ENCODE measurements at regions not wholly inside any gene's neighbourhood (a gene's known extent, or its start where the extent isn't known, plus 50 kb on each side); places are given as distances from the start of the nearest gene placed in this dataset.
"Not testable (repeated sequence)": the region's sequence is repeated elsewhere in the genome, so short reads cannot be mapped to it uniquely, and the experiment has no call there.

DNA sequence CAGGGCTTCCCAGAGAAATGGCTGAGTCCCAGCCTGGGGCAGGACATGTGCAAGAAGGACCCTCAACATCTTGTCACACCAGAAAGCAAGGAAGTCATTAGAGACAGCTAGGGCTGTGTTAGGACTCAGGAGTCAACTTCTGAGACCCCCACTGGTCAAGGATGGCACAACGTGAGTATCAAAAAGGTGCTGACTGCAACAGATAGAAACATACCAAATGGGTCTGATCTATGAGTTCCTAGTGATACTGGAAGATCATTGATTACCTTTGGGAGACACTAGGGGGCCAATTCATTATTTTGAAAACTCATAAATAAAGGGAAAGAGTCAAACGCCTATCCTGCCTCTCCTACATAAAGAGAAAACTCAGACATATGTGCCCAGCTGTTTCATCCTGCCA lies 73.5 kb upstream of the GJB6 start:
- ChIA-PET POLR2A (no interaction called here), CTCF (no interaction called here)
- DNase-seq (no peak), ATAC-seq (no peak)
- peaks cover 33% of the 10 kb centered on the region for H3K27me3 Mint-ChIP-seq (ENCODE audit: low read depth)
- H3K36me3 Mint-ChIP-seq (ENCODE audit: low read depth), result no peaks in the 10 kb centered on the region
- no peak overlapping the region for H3K27ac Mint-ChIP-seq
- H3K9me3 Mint-ChIP-seq (ENCODE audit: insufficient read depth), result peaks cover 16% of the 10 kb centered on the region
- peaks cover 2% of the 10 kb centered on the region for H3K4me1 Mint-ChIP-seq (ENCODE audit: low read depth)
- no peak overlapping the region for H3K4me3 Mint-ChIP-seq

DNA sequence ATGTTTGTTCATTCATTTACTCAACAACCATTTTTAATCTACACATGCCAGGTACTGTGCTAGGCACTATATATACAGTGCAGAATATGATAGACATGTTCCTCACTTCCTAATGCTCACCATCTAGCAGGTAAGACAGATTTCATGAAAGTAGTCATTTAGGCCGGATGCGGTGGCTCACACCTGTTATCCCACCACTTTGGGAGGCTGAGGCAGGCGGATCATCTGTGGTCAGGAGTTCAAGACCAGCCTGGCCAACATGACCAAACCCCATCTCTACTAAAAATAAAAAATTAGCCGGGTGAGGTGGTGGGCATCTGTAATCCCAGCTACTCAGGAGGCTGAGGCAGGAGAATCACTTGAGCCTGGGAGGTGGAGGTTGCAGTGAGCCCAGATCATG lies 71.9 kb upstream of the GJB6 start:
- peaks cover 38% of the 10 kb centered on the region for H3K27me3 Mint-ChIP-seq (ENCODE audit: low read depth)

DNA sequence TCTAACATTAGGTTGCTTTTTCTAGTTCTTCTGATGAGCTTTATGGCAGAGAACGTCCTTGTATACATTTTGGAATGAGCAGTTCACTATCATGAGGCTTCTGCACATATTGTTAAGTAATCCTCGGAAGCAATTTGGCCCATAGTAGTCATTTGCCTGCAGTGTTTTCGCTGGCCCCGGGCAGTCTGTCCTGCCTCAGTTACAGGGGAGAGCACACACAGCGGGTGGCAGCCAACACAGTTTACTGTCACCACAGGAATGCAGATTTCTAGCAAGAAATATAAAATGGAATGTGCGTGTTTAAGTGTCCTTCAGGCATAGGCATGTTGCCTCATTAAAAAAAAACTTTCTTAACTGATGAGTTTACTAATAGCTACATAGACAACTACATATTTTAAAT lies 71.5 kb upstream of the GJB6 start:
- H3K36me3 Mint-ChIP-seq (ENCODE audit: low read depth), result no peaks in the 10 kb centered on the region
- POLR2A ChIA-PET, result no interaction called here
- peaks cover 2% of the 10 kb centered on the region for H3K4me1 Mint-ChIP-seq (ENCODE audit: low read depth)
- H3K27ac Mint-ChIP-seq, result no peak overlapping the region
- ATAC-seq (no peak), DNase-seq (no peak)
- CTCF ChIA-PET, result no interaction called here
- peaks cover 11% of the 10 kb centered on the region for H3K9me3 Mint-ChIP-seq (ENCODE audit: insufficient read depth)
- H3K27me3 Mint-ChIP-seq (ENCODE audit: low read depth), result peaks cover 37% of the 10 kb centered on the region
- no peak overlapping the region for H3K4me3 Mint-ChIP-seq

More for the DNA sequence above, 71.9 kb upstream of the GJB6 start:
- CTCF ChIA-PET; H3K36me3 Mint-ChIP-seq (ENCODE audit: low read depth); DNase-seq; H3K27ac Mint-ChIP-seq; H3K4me3 Mint-ChIP-seq; H3K4me1 Mint-ChIP-seq (ENCODE audit: low read depth); POLR2A ChIA-PET; ATAC-seq: not testable (repeated sequence)
- H3K9me3 Mint-ChIP-seq (ENCODE audit: insufficient read depth), result peaks cover 15% of the 10 kb centered on the region

DNA sequence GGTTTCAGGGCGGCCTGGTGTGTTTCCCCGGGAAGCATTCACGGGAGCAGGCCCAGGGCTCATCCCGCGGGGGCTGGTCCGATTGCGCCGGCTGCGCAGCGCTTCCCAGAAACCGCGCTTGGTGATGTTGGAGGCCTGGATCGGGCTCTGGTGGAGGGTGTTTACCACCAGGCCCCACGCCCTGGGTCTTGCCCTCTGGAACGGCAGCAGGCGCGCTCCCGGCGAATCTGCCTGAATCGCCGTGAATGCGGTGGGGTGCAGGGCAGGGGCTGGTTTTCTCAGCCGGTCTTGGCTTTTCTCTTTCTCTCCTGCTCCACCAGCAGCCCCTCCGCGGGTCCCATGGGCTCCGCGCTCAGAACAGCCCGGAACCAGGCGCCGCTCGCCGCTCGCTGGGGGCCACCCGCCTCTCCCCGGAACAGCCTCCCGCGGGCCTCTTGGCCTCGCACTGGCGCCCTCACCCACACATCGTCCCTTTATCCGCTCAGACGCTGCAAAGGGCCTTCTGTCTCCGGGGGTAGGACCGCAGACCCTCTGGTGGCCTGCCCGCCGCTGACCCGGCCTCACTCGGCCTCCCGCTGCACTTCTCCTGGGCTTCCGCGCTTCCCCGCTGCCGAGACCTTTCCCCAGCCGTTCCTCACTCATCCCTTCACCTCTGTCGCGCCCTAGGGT lies 69.4 kb upstream of the GJB6 start:
- H3K4me3 Mint-ChIP-seq, result no peak overlapping the region
- peaks cover 32% of the 10 kb centered on the region for H3K27me3 Mint-ChIP-seq (ENCODE audit: low read depth)

DNA sequence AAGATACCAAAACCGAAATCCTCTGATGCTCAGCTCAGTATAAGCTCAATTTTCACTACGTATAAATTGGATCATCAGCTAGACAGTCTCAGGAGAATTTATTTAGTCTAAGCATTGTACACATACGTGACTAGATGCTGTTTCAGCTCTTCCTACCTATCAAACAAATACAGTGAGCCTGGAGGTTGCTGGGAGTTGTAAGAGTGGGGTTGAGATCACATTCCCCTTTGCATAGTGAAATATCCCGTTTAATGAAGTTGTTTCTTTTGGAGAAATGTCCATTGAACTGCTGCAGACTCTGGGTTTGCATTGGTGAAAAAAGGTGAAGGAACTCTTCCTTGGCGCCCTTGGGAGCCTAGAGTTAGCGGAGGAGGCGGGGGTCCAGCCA lies 68.9 kb upstream of the GJB6 start:
- H3K27me3 Mint-ChIP-seq (ENCODE audit: low read depth), result peaks cover 29% of the 10 kb centered on the region

More for the DNA sequence above, 69.4 kb upstream of the GJB6 start:
- Mint-ChIP-seq H3K4me1 (ENCODE audit: low read depth) (peaks cover 2% of the 10 kb centered on the region), H3K36me3 (ENCODE audit: low read depth) (no peaks in the 10 kb centered on the region), H3K9me3 (ENCODE audit: insufficient read depth) (no peaks in the 10 kb centered on the region), H3K27ac (no peak overlapping the region)
- ChIA-PET POLR2A (no interaction called here), CTCF (no interaction called here)
- DNase-seq (no peak), ATAC-seq (no peak)

DNA sequence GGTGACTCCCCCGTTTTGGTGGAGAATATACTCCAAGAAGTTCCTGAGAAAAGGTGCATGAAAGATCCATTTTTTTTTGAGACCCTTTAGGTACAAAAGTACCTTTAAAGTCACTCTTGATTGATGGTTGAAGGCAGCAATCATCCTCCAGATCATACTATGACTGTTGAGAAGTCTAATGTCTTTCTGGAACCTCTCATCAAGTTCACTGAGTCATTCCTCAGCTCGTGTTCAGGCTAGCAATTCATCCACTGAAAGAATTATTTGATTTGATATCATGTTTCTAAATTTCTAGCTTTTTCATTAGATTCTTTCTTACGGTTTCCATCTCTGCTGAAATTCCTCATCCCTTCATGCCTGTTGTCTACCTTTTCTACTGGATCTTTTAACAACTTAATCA lies 65.1 kb upstream of the GJB6 start:
- no peak overlapping the region for H3K27ac Mint-ChIP-seq
- no peaks in the 10 kb centered on the region for H3K36me3 Mint-ChIP-seq (ENCODE audit: low read depth)
- ChIA-PET CTCF (no interaction called here), POLR2A (no interaction called here)
- H3K9me3 Mint-ChIP-seq (ENCODE audit: insufficient read depth), result no peaks in the 10 kb centered on the region
- H3K4me3 Mint-ChIP-seq, result no peak overlapping the region
- peaks cover 2% of the 10 kb centered on the region for H3K4me1 Mint-ChIP-seq (ENCODE audit: low read depth)
- ATAC-seq, result no peak
- H3K27me3 Mint-ChIP-seq (ENCODE audit: low read depth), result peaks cover 17% of the 10 kb centered on the region
- DNase-seq, result no peak

More for the DNA sequence above, 68.9 kb upstream of the GJB6 start:
- Mint-ChIP-seq H3K4me3 (no peak overlapping the region), H3K27ac (no peak overlapping the region), H3K36me3 (ENCODE audit: low read depth) (no peaks in the 10 kb centered on the region), H3K9me3 (ENCODE audit: insufficient read depth) (no peaks in the 10 kb centered on the region), H3K4me1 (ENCODE audit: low read depth) (peaks cover 2% of the 10 kb centered on the region)
- CTCF ChIA-PET, result interaction anchor here (1.0 kb wide), 1 partner anchor 104 kb away, joined by 3 read pairs; no protein-coding TSS in a partner anchor
- POLR2A ChIA-PET, result no interaction called here
- no peak for ATAC-seq
- DNase-seq, result no peak

DNA sequence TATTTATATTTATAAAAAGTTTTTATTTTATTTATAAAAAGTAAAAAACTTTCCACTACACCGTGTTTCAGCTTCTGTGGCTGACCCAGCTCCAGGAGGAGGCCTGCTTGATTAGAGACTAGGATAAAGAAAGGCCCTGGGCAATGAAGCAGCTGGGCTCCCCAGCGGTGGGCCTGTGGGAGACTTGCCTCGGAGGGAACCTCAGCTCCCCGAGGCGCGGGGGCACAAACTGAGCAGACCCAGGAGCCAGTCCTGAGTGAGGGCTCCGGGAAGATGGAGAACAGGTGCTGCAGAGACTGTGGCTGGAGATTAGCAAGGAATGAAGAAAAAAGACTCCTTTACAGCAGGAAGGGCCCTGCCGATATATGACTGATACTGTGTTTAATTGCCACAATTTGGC lies 63.8 kb upstream of the GJB6 start:
- peaks cover 12% of the 10 kb centered on the region for H3K27me3 Mint-ChIP-seq (ENCODE audit: low read depth)
- H3K4me1 Mint-ChIP-seq (ENCODE audit: low read depth), result no peaks in the 10 kb centered on the region
- H3K9me3 Mint-ChIP-seq (ENCODE audit: insufficient read depth), result no peaks in the 10 kb centered on the region
- H3K27ac Mint-ChIP-seq, result no peak overlapping the region
- DNase-seq (no peak), ATAC-seq (no peak)
- no peaks in the 10 kb centered on the region for H3K36me3 Mint-ChIP-seq (ENCODE audit: low read depth)
- POLR2A ChIA-PET, result no interaction called here
- CTCF ChIA-PET, result no interaction called here
- no peak overlapping the region for H3K4me3 Mint-ChIP-seq

DNA sequence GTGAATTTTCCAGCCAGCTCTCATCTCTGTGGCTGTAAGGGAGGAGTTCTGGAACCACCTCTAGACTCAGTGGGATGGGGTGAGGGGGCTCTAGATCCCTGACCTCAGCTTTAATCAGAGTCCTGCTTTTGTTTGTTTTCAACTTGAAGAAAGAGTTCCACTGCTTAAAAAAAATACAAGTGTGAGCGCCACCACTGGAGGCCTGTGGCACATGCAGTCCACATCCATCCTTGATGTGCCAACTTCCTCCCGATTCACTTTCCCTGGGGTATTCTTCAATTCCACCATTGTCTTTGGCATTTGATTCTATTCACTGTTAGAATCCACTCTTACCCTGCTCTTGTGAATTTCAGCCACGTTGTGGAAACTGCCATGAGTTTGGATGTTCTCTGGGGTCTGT lies 62.4 kb upstream of the GJB6 start:
- CTCF ChIA-PET, result no interaction called here

DNA sequence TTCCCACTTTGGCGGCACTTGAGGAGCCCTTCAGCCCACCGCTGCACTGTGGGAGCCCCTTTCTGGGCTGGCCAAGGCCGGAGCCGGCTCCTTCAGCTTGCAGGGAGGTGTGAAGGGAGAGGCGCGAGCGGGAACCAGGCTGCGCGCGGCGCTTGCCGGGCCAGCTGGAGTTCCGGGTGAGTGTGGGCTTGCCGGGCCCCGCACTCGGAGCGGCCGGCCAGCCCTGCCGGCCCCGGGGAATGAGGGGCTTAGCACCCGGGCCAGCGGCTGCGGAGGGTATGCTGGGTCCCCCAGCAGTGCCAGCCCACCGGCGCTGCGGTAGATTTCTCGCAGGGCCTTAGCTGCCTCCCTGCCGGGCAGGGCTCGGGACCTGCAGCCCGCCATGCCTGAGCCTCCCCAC lies 60.2 kb upstream of the GJB6 start:
- CTCF ChIA-PET; H3K9me3 Mint-ChIP-seq (ENCODE audit: insufficient read depth); H3K27me3 Mint-ChIP-seq (ENCODE audit: low read depth); H3K36me3 Mint-ChIP-seq (ENCODE audit: low read depth); H3K4me3 Mint-ChIP-seq; ATAC-seq; H3K27ac Mint-ChIP-seq; H3K4me1 Mint-ChIP-seq (ENCODE audit: low read depth); POLR2A ChIA-PET; DNase-seq: not testable (repeated sequence)

More for the DNA sequence above, 62.4 kb upstream of the GJB6 start:
- no peak for ATAC-seq
- no peak overlapping the region for H3K4me3 Mint-ChIP-seq
- POLR2A ChIA-PET, result no interaction called here
- H3K27ac Mint-ChIP-seq, result no peak overlapping the region
- H3K27me3 Mint-ChIP-seq (ENCODE audit: low read depth), result peaks cover 9% of the 10 kb centered on the region
- no peaks in the 10 kb centered on the region for H3K4me1 Mint-ChIP-seq (ENCODE audit: low read depth)
- H3K36me3 Mint-ChIP-seq (ENCODE audit: low read depth), result no peaks in the 10 kb centered on the region
- H3K9me3 Mint-ChIP-seq (ENCODE audit: insufficient read depth), result no peaks in the 10 kb centered on the region
- no peak for DNase-seq

DNA sequence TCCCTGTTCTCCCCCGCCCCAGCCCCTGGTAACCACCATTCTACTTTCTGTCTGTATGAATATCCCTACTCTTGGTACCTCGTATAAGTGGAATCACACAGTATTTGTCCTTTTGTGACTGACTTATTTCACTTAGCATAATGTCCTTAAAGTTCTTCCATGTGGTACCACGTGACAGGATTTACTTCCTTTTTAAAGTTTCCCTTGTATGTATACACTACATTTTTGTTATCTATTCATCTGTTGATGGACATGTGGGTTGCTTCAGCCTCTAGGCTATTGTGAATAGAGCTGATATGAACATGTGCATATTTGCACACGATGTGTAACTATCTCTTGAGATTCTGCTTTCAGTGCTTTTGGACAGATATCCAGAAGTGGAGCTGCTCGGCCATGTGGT lies 59.6 kb upstream of the GJB6 start:
- Mint-ChIP-seq H3K27me3 (ENCODE audit: low read depth) (peaks cover 5% of the 10 kb centered on the region), H3K4me1 (ENCODE audit: low read depth) (no peaks in the 10 kb centered on the region), H3K4me3 (no peak overlapping the region), H3K36me3 (ENCODE audit: low read depth) (no peaks in the 10 kb centered on the region), H3K9me3 (ENCODE audit: insufficient read depth) (peaks cover 4% of the 10 kb centered on the region), H3K27ac (no peak overlapping the region)
- ATAC-seq (no peak), DNase-seq (no peak)
- POLR2A ChIA-PET, result no interaction called here
- CTCF ChIA-PET, result no interaction called here

DNA sequence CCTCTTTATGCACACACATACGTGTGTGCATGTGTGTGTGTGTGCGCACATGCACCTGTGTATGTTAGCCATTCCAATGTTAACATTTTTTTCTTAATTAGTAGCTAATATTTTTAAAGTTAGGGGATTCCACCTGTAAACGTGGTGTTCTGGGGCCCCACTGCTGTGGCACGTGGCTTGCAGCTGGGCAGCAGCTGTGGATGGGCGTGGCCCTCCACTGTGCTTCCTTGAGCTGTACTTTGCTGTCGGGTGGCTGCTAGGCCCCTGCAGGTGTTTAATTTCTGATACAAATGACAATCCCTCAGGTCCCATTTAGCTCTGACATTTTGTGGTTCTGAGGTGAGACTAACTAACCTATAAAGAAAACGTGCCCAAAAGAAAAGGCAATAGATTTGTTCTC lies 58.9 kb upstream of the GJB6 start:
- Mint-ChIP-seq H3K9me3 (ENCODE audit: insufficient read depth) (peaks cover 9% of the 10 kb centered on the region), H3K27ac (no peak overlapping the region), H3K36me3 (ENCODE audit: low read depth) (no peaks in the 10 kb centered on the region), H3K4me1 (ENCODE audit: low read depth) (no peaks in the 10 kb centered on the region), H3K4me3 (no peak overlapping the region), H3K27me3 (ENCODE audit: low read depth) (peaks cover 5% of the 10 kb centered on the region)
- no peak for ATAC-seq
- ChIA-PET CTCF (no interaction called here), POLR2A (no interaction called here)
- DNase-seq, result no peak

DNA sequence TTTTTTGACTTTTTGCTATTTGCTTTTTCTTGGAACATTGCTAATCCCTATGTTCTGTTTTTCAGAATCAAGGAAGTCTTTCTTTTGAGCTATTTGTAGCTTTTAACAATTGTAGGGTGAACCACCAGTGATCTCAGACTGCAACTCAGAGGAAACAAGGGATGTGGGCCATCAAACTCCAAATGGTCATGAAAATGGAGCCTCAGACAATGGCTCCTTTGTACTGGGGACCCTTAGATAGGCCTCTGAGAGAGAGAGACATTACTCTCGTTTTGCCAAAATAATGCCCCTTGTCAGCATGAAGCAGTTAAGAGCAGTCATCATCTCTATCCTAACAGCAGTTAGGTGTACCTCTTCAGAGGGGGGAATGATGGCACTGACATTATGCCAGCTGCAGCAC lies 56.4 kb upstream of the GJB6 start:
- POLR2A ChIA-PET, result no interaction called here
- CTCF ChIA-PET, result no interaction called here
- Mint-ChIP-seq H3K9me3 (ENCODE audit: insufficient read depth) (peaks cover 20% of the 10 kb centered on the region), H3K36me3 (ENCODE audit: low read depth) (peaks cover 2% of the 10 kb centered on the region), H3K27me3 (ENCODE audit: low read depth) (peaks cover 5% of the 10 kb centered on the region), H3K27ac (no peak overlapping the region), H3K4me1 (ENCODE audit: low read depth) (no peaks in the 10 kb centered on the region), H3K4me3 (no peak overlapping the region)
- DNase-seq, result no peak
- ATAC-seq, result no peak

DNA sequence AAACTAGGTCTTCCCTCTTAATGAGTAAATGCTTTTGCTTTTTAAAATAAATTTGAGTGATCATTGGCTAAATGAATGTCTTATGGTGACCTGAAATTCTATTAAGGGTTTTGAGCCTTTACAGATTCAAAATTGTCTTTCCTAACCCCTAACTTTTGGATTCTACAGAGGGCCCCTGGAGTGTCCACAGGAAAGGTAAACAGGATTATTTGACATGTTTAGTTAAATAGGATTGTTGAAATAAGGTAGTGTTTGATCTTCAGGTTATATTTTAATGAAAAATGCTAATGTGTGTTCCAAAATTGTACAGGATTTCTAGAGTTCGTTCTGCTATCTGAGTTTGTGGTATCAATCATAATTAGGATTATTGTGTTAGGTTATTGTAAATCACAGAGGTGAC lies 55.9 kb upstream of the GJB6 start:
- ATAC-seq (no peak), DNase-seq (no peak)
- Mint-ChIP-seq H3K36me3 (ENCODE audit: low read depth) (peaks cover 2% of the 10 kb centered on the region), H3K27me3 (ENCODE audit: low read depth) (peaks cover 5% of the 10 kb centered on the region), H3K4me3 (no peak overlapping the region), H3K4me1 (ENCODE audit: low read depth) (no peaks in the 10 kb centered on the region), H3K27ac (no peak overlapping the region), H3K9me3 (ENCODE audit: insufficient read depth) (peaks cover 21% of the 10 kb centered on the region)
- ChIA-PET POLR2A (no interaction called here), CTCF (no interaction called here)

Data from activated CD8-positive, alpha-beta T cell treated with anti-CD3 and anti-CD28 coated beads, Interleukin-2, amount 10 ng/mL, durations not matched to agents 7 days and 5 days (primary cell).